ENCODE measurements at regions not wholly inside any gene's neighbourhood (a gene's known extent, or its start where the extent isn't known, plus 50 kb on each side); places are given as distances from the start of the nearest gene placed in this dataset.
"Not testable (repeated sequence)": the region's sequence is repeated elsewhere in the genome, so short reads cannot be mapped to it uniquely, and the experiment has no call there.

- DNase-seq (ENCODE audit: low read depth): no peak
Observed at GRCh38 chr9:90460220-90460619, 182.4 kb downstream of the DIRAS2 start.

DNA sequence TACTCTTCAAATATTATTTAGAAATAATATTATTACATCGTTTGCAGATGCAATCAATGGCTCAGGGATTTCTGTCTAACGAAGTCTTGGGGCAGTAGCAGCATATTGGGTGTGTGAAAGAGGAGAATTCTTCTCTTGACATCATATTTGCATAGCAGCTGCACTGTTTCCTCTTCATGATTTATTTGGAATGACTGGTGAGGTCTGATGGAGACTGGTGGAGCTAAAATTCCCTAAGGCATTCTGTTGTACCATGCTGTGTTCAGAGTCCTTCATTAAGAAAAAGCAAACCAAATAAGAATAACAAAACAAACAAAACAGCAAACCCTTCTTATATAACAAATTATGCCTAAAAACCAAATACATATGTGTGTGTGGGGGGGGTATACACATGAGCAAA is 177.6 kb downstream of the DIRAS2 start:
- no peak for DNase-seq (ENCODE audit: low read depth)

- DNase-seq (ENCODE audit: low read depth): no peak
Observed at GRCh38 chr9:90466441-90466840, 176.2 kb downstream of the DIRAS2 start.

DNA sequence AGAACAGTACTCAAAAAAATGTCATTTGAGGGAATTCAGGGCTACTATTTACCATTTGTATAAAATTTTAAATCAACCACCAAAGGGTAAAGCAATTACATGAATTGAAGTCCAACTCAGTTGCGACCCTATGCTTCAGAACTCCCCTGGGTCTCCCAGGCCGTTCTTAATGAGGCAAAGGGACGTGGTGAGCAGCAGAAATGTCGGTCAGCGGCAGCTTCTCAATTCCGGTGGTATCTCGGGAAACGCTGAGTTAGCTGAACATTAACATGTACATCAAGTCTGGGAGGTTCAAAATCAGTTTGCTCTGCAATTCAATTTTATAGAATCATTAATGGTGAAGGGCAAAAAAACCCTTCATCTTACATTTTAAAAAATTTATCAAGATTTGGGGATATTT is 173.2 kb downstream of the DIRAS2 start:
- DNase-seq (ENCODE audit: low read depth): no peak

- no peak for DNase-seq (ENCODE audit: low read depth)
Observed at GRCh38 chr9:90469865-90470387, 172.7 kb downstream of the DIRAS2 start.

GRCh38 chr9:90476058-90476457 is 166.6 kb downstream of the DIRAS2 start:
- no peak for DNase-seq (ENCODE audit: low read depth)

DNA sequence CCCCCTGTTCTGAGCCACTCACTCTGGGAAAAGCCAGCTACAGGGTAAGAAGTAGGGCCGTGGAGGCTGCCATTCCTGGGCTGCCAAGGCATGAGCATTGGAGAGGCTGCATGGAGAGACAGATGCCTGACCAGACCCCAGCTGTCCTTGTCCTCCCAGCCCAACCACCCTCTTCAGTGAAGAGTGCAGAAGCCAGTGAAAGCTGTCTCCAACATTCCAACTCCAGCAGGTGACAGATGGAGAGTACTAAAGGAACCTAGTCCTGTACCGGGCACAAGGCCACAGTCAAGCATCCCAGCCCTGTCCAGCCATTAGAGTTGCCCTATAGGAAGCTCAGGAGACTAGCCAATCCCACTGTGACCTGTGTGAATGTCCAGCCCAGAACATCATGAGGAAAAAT is 165.1 kb downstream of the DIRAS2 start:
- no peak for DNase-seq (ENCODE audit: low read depth)

DNA sequence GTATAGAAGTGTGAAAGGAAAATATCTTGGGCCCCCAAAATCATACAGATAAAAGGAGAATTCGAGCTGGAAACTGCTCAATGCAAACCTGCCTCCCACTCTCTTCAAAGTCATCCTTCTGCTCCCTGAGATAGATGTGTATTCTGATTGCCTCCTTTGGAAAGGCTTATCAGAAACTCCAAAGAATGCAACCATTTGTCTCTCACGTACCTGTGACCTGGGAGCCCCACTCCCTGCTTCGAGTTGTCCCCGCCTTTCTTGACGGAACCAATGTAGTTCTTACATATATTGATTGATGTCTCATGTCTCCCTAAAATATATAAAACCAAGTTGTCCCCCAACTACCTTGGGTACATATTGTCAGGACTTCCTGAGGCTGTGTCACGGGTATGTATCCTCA is 163.8 kb downstream of the DIRAS2 start:
- DNase-seq (ENCODE audit: low read depth): no peak

DNA sequence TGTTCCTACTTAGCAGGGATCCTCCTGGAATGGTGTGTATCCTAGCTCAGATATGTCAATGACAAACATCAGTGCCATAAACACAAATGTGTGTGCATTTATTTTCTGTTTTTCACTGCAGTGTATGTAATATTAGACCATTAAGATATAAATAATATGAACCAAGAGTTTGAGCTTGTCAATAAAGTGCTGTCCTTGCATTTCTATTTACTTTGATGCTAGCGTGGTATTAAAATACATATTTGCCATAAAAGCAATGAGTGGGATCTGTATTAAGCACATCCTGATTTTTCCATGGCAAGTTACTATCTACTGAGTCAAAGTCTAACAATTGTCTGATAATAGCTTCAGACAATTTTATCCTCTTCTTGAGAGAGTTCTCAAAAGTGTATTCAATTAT is 157.6 kb downstream of the DIRAS2 start:
- DNase-seq (ENCODE audit: low read depth): no peak

GRCh38 chr9:90489066-90489465 is 153.6 kb downstream of the DIRAS2 start:
- DNase-seq (ENCODE audit: low read depth): no peak

GRCh38 chr9:90499761-90500160 is 142.9 kb downstream of the DIRAS2 start:
- no peak for DNase-seq (ENCODE audit: low read depth)

GRCh38 chr9:90502134-90502533 is 140.5 kb downstream of the DIRAS2 start:
- DNase-seq (ENCODE audit: low read depth): no peak

DNA sequence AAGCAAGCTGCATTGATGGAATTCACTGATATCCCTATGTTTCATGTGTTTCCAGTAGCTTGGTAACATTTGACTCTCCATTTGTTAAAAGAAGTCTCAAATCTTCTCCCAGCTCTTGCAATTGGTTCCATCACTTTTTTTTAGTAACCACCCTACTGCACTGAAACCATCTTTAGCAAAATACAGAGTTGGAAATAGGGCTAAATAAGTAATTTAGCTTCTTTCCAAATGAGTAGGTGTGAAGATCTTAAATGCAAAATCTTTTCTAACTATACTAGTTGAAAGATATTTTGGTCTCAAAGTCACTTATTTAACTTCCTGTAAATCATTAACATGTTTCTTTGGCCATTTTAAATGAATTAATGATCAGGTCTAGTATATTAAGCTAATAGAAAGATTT is 138.1 kb downstream of the DIRAS2 start:
- DNase-seq (ENCODE audit: low read depth): no peak

DNA sequence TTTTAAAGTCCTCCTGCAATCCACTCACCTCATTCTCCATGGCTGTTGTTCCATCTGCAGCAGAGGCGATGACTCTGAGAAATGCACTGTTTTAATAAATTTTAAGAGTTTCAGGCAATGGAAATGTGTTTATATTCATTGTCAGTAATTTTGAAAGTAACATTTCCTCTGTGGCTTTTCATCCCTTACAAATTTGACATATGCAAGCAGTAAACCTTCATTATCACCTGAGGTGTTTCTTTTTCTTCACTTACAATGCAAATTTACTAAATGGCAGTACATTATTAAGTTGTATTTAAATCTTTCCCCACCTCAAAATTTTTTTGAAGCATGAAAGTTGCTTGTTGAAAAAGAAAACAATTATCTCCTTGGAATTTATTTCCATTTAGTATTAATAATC is 136.9 kb downstream of the DIRAS2 start:
- no peak for DNase-seq (ENCODE audit: low read depth)

DNA sequence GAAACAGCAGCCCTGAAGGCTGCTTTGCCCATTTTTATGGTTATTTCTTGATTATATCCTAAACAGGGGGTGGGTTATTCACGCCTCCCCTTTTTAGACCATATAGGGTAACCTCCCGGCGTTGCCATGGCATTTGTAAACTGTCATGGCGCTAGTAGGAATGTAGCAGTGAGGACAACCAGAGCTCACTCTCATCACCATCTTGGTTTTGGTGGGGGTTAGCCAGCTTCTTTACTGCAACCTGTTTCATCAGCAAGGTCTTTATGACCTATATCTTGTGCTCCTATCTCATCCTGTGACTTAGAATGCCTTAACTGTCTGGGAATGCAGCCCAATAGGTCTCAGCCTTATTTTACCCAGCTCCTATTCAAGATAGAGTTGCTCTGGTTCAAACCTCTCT is 136.2 kb downstream of the DIRAS2 start:
- not testable (repeated sequence) for DNase-seq (ENCODE audit: low read depth)

GRCh38 chr9:90507621-90508020 is 135.0 kb downstream of the DIRAS2 start:
- no peak for DNase-seq (ENCODE audit: low read depth)

GRCh38 chr9:90508940-90509339 is 133.7 kb downstream of the DIRAS2 start:
- DNase-seq (ENCODE audit: low read depth): no peak

GRCh38 chr9:90511711-90512110 is 130.9 kb downstream of the DIRAS2 start:
- no peak for DNase-seq (ENCODE audit: low read depth)

GRCh38 chr9:90514877-90515276 is 127.7 kb downstream of the DIRAS2 start:
- DNase-seq (ENCODE audit: low read depth): no peak

GRCh38 chr9:90515510-90515909 is 127.1 kb downstream of the DIRAS2 start:
- DNase-seq (ENCODE audit: low read depth): no peak

DNA sequence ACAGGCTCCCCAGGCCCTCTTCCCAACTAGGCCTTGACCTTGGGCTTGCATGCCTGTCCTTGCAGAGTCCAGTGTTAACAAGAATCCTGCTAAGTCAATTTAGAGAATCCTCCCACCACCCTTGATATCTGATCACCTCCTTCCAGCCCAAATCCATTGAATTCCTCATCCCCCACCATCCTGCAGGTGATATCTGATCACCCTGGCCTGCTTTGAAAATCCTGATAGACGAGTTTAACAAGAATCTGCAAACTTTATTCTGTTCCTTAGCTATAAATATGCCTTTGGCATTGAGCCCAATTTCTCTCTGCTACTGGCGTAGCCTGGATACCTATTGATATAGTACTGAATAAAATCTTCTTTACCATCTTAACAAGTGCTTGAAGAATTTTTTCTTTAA is 125.5 kb downstream of the DIRAS2 start:
- no peak for DNase-seq (ENCODE audit: low read depth)

- DNase-seq (ENCODE audit: low read depth): no peak
Observed at GRCh38 chr9:90521811-90522570, 120.6 kb downstream of the DIRAS2 start.

GRCh38 chr9:90523958-90524357 is 118.7 kb downstream of the DIRAS2 start:
- DNase-seq (ENCODE audit: low read depth): no peak

- no peak for DNase-seq (ENCODE audit: low read depth)
Observed at GRCh38 chr9:90526386-90526785, 116.2 kb downstream of the DIRAS2 start.

Data from stimulated activated CD8-positive, alpha-beta memory T cell treated with anti-CD3 and anti-CD28 coated beads, Interleukin-12 subunit alpha, Interleukin-12 subunit beta, amount 100 ng/mL, for 1 hour (primary cell).